ENCODE measurements at regions not wholly inside any gene's neighbourhood (a gene's known extent, or its start where the extent isn't known, plus 50 kb on each side); places are given as distances from the start of the nearest gene placed in this dataset.
"Not testable (repeated sequence)": the region's sequence is repeated elsewhere in the genome, so short reads cannot be mapped to it uniquely, and the experiment has no call there.

- Histone ChIP-seq H3K9me3 (no peaks in the 10 kb centered on the region), H3K27ac (no peak overlapping the region), H3K4me3 (no peak overlapping the region), H3K27me3 (peaks cover 0 to 11% (median 5%) of the 10 kb centered on the region in 7 donors), H3K36me3 (no peaks in the 10 kb centered on the region), H3K4me1 (no peaks in the 10 kb centered on the region)
- no peak for TF ChIP-seq CTCF (IDR thresholded peaks at IDR 0.05)
- 77 to 81% methylated on average over 19 of the region's 19 CpGs for WGBS, 2 donors
- intact Hi-C loops (cut with DNase I): no loop called here
- DNase-seq: no peak
- peak in 1 of 8 donors; percentile 47 for ATAC-seq
These were observed 267.9 kb upstream of the TCERG1L start for GRCh38 chr10:131579251-131580071.

- WGBS, 2 donors: 67 to 72% methylated on average over 11 of the region's 11 CpGs
- no peak for TF ChIP-seq CTCF (IDR thresholded peaks at IDR 0.05)
- ATAC-seq: no peak
- H3K27ac ChIP-seq: no peak overlapping the region
- H3K36me3 ChIP-seq: no peaks in the 10 kb centered on the region
- peaks cover 0 to 13% (median 5%) of the 10 kb centered on the region in 7 donors for H3K27me3 ChIP-seq
- no peaks in the 10 kb centered on the region for H3K4me1 ChIP-seq
- H3K9me3 ChIP-seq: no peaks in the 10 kb centered on the region
- no peak for DNase-seq
- intact Hi-C loops (cut with DNase I): no loop called here
- no peak overlapping the region for H3K4me3 ChIP-seq
These were observed 268.6 kb upstream of the TCERG1L start for GRCh38 chr10:131580076-131580652.

GRCh38 chr10:131580674-131581073 is 269.2 kb upstream of the TCERG1L start:
- no peak overlapping the region for H3K27ac ChIP-seq
- no peaks in the 10 kb centered on the region for H3K36me3 ChIP-seq
- ATAC-seq (no peak), DNase-seq (no peak)
- intact Hi-C loops (cut with DNase I): no loop called here
- WGBS, 2 donors: 76 to 77% methylated on average over 3 of the region's 3 CpGs
- H3K9me3 ChIP-seq: no peaks in the 10 kb centered on the region
- TF ChIP-seq CTCF (IDR thresholded peaks at IDR 0.05): no peak
- no peak overlapping the region for H3K4me3 ChIP-seq
- peaks cover 0 to 13% (median 5%) of the 10 kb centered on the region in 7 donors for H3K27me3 ChIP-seq
- no peaks in the 10 kb centered on the region for H3K4me1 ChIP-seq

GRCh38 chr10:131581547-131581946 is 270.0 kb upstream of the TCERG1L start:
- H3K9me3 ChIP-seq; DNase-seq; H3K27ac ChIP-seq; ATAC-seq; intact Hi-C loops (cut with DNase I); H3K4me3 ChIP-seq; H3K4me1 ChIP-seq; H3K36me3 ChIP-seq: not testable (repeated sequence)
- WGBS, 2 donors: 81 to 83% methylated on average over 7 of the region's 7 CpGs
- peaks cover 0 to 13% (median 5%) of the 10 kb centered on the region in 7 donors for H3K27me3 ChIP-seq

- H3K4me3 ChIP-seq: no peak overlapping the region
- no peaks in the 10 kb centered on the region for H3K36me3 ChIP-seq
- no peak overlapping the region for H3K27ac ChIP-seq
- no peaks in the 10 kb centered on the region for H3K4me1 ChIP-seq
- no peaks in the 10 kb centered on the region for H3K9me3 ChIP-seq
- no peak for ATAC-seq
- intact Hi-C loops (cut with DNase I): no loop called here
- no peak for TF ChIP-seq CTCF (IDR thresholded peaks at IDR 0.05)
- peaks cover 0 to 13% (median 3%) of the 10 kb centered on the region in 7 donors for H3K27me3 ChIP-seq
- no peak for DNase-seq
- 79 to 82% methylated on average over 12 of the region's 12 CpGs for WGBS, 2 donors
These were observed 272.8 kb upstream of the TCERG1L start for GRCh38 chr10:131584287-131584686.

Measured in heart right ventricle (tissue), 16 donors.